ENCODE measurements at regions not wholly inside any gene's neighbourhood (a gene's known extent, or its start where the extent isn't known, plus 50 kb on each side); places are given as distances from the start of the nearest gene placed in this dataset.

GRCh38 chr2:58688813-58689212, 447.7 kb upstream of the FANCL start:
- no peak for DNase-seq

GRCh38 chr2:58686776-58687175, 445.7 kb upstream of the FANCL start:
- no peak for DNase-seq

GRCh38 chr2:58680755-58681310, 439.7 kb upstream of the FANCL start:
- no peak for DNase-seq

GRCh38 chr2:58677748-58678147, 436.6 kb upstream of the FANCL start:
- no peak for DNase-seq

- no peak for DNase-seq
These were observed 430.6 kb upstream of the FANCL start for GRCh38 chr2:58671675-58672074.

- no peak for DNase-seq
These were observed 428.9 kb upstream of the FANCL start for GRCh38 chr2:58669998-58670397.

- peak; percentile 7 for DNase-seq
These were observed 426.1 kb upstream of the FANCL start for GRCh38 chr2:58667137-58667774.

GRCh38 chr2:58666323-58666970, 425.3 kb upstream of the FANCL start:
- no peak for DNase-seq

GRCh38 chr2:58665154-58665553, 424.0 kb upstream of the FANCL start:
- no peak for DNase-seq

GRCh38 chr2:58664523-58665151, 423.5 kb upstream of the FANCL start:
- no peak for DNase-seq

- no peak for DNase-seq
These were observed 418.9 kb upstream of the FANCL start for GRCh38 chr2:58660046-58660445.

GRCh38 chr2:58655152-58655551, 414.0 kb upstream of the FANCL start:
- DNase-seq = no peak

- DNase-seq = no peak
These were observed 410.8 kb upstream of the FANCL start for GRCh38 chr2:58651930-58652329.

GRCh38 chr2:58650781-58651180, 409.7 kb upstream of the FANCL start:
- no peak for DNase-seq

- no peak for DNase-seq
These were observed 408.6 kb upstream of the FANCL start for GRCh38 chr2:58649756-58650155.

GRCh38 chr2:58645017-58645416, 403.9 kb upstream of the FANCL start:
- DNase-seq = no peak

GRCh38 chr2:58644451-58644850, 403.3 kb upstream of the FANCL start:
- DNase-seq = no peak

GRCh38 chr2:58641001-58641400, 399.9 kb upstream of the FANCL start:
- no peak for DNase-seq

GRCh38 chr2:58640042-58640441, 398.9 kb upstream of the FANCL start:
- DNase-seq = no peak

GRCh38 chr2:58638256-58638805, 397.2 kb upstream of the FANCL start:
- DNase-seq = peak; percentile 55

- DNase-seq = no peak
These were observed 395.7 kb upstream of the FANCL start for GRCh38 chr2:58636872-58637271.

- DNase-seq = no peak
These were observed 394.8 kb upstream of the FANCL start for GRCh38 chr2:58635801-58636375.

Measured in fibroblast of skin of back (primary cell).